Activated CD4-positive, alpha-beta T cell treated with anti-CD3 and anti-CD28 coated beads for 48 hours (primary cell): ENCODE measurements at regions not wholly inside any gene's neighbourhood (a gene's known extent, or its start where the extent isn't known, plus 50 kb on each side); places are given as distances from the start of the nearest gene placed in this dataset.

Source experiments
- DNase-seq: peaks from one replicate; pipeline ENCODE4 v3.0.0-alpha.2; 2020

GRCh38 chr7:35437619-35438275 is 183.8 kb upstream of the TBX20 start:
- no peak for DNase-seq

- no peak for DNase-seq
Observed at GRCh38 chr7:35436452-35436851, 182.6 kb upstream of the TBX20 start.

DNA sequence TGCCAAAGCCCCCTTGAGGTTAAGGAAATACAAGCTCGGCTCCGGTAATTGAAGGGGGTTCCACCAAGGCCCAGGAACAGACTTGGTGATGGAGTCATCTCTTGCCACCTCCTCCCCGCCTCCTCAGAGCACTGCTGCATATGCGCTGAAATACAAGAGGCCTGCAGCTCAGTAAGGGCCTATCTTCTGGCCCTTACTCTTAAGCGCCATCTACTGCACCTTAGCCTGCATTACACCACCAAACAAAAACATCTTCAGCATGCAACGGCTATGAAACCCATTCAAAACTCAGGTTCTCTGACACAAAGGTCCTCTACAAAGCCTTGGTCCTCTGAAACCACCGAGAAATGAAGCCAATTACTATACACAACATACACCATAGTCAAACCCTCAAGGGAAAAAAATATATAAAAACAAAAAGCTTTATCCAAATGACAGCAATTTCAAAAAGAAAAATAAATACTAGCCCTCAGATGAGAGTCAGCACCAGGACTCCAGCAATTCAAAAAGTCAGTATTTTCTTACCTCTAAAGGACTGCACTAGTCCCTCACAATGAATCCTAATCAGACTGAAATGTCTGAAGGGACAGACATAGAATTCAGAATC is 176.8 kb upstream of the TBX20 start:
- DNase-seq: peak; percentile 22

GRCh38 chr7:35424869-35425495 is 171.1 kb upstream of the TBX20 start:
- DNase-seq: peak; percentile 65

DNA sequence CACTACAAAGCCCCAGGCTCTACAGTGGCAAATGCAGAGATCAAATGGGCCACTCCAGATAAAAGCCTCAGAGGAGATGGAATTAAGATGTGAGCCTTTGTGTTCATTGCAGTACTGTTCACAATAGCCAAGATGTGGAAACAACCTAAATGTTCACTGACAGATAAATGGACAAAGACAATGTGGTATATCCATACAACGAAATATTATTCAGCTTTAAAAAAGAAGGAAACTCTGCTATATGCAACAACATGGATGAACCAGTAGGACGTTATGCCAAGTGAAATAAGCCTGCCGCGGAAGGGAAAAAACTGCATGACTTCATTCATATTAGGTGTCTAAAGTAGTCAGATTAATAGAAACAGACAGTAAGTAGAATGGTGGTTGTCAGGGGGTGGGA is 170.5 kb upstream of the TBX20 start:
- no peak for DNase-seq

DNA sequence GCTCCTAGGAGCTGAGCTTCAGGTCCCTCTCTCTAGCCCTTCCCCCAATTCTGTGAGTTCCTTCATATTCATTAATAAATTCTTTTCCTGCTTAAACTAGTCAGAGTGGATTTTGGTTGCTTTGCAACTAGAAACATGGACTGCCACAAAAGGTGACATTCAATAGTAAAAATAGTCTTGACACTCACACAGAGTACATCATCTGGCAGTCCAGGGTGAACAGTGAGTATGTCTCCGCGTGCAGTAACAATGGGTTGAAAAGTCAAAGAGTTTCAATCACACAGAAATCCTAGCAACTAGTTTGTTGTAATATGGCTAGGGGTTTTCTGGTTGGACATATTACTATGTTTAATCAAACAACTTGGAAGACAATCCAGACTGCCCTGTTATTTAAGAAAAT is 168.8 kb upstream of the TBX20 start:
- no peak for DNase-seq

DNA sequence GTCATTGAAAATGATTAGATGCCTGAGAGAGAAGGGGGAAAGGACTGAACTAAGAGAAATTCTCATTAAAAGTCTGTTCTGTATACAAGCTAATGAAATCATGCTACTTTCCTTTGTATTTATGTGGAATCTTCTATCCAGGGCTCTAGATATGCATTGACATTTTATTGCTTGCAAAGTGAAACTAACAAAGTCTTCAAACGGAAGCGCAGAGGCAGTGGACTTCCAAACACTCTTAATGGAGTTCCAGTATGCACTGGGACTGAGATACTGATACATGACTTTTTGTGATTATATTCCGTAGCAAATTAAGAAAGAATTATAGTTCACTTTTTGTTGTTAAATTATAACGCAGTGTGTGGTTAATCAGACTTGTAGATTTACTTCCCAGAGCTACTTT is 166.8 kb upstream of the TBX20 start:
- no peak for DNase-seq

DNA sequence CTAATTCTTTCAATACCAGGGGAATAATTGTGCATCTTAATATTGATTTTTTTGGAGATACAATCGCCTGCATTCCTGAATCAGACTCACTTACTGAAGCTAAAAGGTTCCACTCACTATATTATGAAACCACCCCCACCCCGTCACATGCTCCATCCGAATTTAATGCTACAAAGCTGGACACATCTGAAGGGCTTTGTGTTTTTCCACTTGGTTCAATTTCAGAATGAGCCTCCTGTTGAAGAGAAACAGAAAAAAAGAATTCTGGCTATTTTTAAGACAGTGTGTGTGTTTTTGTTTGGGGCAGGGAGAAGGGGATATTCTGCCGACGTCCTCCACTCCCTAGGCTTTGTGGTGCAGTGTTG is 165.5 kb upstream of the TBX20 start:
- DNase-seq: no peak

GRCh38 chr7:35418716-35419390 is 165.0 kb upstream of the TBX20 start:
- no peak for DNase-seq

- no peak for DNase-seq
Observed at GRCh38 chr7:35416568-35416967, 162.7 kb upstream of the TBX20 start.

GRCh38 chr7:35415411-35415822 is 161.5 kb upstream of the TBX20 start:
- DNase-seq: no peak

- no peak for DNase-seq
Observed at GRCh38 chr7:35411331-35411730, 157.4 kb upstream of the TBX20 start.

GRCh38 chr7:35405461-35405860 is 151.6 kb upstream of the TBX20 start:
- no peak for DNase-seq

DNA sequence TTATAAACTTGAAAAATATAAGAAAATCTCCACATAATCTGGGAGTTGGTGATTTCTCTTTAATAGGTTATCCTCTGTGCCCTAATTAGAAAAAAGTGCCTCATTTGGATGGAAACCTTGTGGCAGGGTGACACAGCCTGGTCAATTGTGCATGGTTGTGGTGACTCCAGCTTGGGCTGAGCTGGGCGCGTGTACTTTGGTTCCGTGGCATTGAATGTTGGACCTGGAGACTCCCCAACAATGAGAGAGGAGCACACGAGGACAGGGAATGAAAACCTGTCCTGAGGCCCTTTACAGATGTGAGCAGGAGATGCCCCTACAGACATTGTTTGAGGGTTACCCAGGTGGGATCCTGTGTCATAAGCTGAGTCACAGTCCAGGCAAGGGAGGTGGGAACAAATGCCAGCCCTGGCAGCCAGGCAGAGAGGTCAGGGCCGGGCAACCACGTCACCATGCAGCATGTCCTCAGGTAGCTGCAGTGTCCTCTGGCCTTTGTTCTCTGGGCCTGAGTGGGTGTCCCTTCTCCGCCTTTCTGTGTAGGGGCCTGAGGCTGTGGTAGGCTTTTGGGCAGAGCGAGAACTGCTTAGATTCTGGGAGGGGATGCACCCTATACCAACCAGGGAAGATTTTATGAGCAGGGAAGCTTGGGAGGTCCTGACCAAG is 147.4 kb upstream of the TBX20 start:
- DNase-seq: no peak

- DNase-seq: no peak
Observed at GRCh38 chr7:35399840-35400239, 145.9 kb upstream of the TBX20 start.

- no peak for DNase-seq
Observed at GRCh38 chr7:35399216-35399615, 145.3 kb upstream of the TBX20 start.

DNA sequence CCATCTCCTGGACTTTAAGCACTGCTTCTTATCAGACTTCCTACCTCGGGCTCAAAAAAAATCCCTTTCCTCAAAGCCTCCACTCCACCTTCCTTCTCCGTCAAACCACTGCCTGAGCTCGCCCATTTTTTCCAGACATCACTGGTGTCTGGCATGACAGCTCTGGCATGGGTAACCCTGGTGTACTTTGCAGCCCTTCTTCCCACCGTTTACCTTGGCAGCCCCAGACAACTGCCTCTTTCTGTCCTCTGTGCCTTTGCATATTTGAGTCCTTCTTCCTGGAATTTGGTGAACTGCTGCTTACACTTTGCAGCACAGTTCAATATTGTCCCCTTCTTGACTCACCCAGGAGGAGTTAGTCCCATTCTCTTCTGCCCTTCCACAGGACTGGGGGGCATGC is 144.6 kb upstream of the TBX20 start:
- no peak for DNase-seq

GRCh38 chr7:35390146-35390545 is 136.2 kb upstream of the TBX20 start:
- DNase-seq: no peak

DNA sequence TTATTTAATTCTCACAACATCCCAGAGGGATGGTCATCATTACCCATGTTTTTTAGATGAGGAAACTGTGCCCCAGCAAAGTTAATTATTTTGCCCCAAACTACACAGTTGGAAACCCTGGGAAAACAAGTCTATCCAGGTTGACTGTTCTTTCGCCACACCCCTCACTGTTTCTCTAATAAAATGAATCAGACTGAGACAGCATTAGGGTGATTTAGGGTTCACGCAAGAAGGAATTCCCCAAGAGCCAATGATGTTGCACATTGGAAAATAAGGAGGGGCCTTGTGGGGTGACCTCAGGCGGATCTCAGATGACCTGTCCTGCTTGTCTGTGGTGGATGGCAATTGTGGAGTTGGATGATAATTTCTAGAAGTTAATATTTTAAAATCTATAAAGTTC is 135.7 kb upstream of the TBX20 start:
- DNase-seq: no peak

DNA sequence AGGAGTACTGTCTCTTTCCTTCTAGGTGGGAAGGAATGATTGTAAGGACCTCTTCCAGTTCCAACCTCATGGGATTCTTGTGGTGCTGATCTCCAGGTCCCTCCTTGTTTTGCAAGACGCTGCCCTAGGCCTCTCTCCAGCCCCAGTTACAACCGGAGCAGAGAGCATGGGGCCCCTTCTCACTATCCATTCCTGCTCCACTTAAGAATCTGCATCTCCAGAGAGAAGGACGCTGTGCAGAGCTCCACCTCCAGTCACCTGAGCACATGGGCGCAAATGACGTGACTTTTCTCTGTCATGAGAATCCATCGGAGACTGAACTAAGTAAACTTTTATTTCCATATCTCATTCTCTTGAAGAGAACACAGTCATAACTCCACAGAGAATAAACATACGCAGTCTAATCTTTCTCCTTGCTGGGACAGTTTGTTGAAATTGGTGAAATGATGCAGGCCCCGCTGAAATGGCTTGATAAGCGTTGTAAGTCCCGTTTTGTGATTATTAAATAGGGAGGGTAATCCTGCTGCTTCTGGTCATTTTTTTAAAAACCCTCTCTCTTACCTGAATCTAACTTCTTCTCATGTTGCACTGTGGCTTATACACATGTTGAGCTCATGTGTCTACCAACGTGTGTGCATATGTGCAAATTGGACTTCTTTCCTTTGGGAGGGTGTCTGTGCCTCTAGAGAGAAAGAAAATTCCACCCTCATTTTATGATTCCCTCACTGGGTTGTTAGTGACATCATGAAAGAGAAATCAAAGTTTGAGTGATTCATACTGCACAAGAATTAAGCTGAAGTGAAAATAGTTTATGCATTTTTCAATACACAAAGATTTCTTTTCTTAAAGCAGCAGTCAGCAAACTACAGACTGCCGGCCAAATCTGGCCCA is 133.2 kb upstream of the TBX20 start:
- DNase-seq: no peak

GRCh38 chr7:35386082-35386815 is 132.3 kb upstream of the TBX20 start:
- DNase-seq: no peak
